Kidney epithelial cell (primary cell): ENCODE measurements at regions not wholly inside any gene's neighbourhood (a gene's known extent, or its start where the extent isn't known, plus 50 kb on each side); places are given as distances from the start of the nearest gene placed in this dataset.

Source experiments
- DNase-seq: peaks from one replicate; pipeline ENCODE4 v3.0.0-alpha.2; 2010; ENCODE audit warnings: low read depth
- H3K27me3 ChIP-seq: 2 replicates; pipeline ENCODE4 v1.6.0; 2011; ENCODE audit warnings: low read length; ENCODE audit not compliant: control insufficient read depth, insufficient read depth
- H3K36me3 ChIP-seq: 2 replicates; pipeline ENCODE4 v1.5.1; 2011; ENCODE audit warnings: low read length; ENCODE audit not compliant: control insufficient read depth, insufficient read depth
- H3K4me3 ChIP-seq: 2 replicates; pipeline ENCODE4 v1.5.1; 2011; ENCODE audit warnings: low read depth, mild to moderate bottlenecking, control low read depth, low read length
- CTCF ChIP-seq: IDR thresholded peaks from 2 replicates; pipeline ENCODE4 v1.5.1; 2011; ENCODE audit warnings: mild to moderate bottlenecking, moderate library complexity, low read length, control low read depth, inconsistent platforms; ENCODE audit not compliant: insufficient read depth, poor library complexity, severe bottlenecking

- no peak for DNase-seq
- TF ChIP-seq CTCF, result no peak
- Histone ChIP-seq H3K27me3 (no peaks in the 10 kb centered on the region), H3K36me3 (no peaks in the 10 kb centered on the region), H3K4me3 (no peak overlapping the region)
Observed at GRCh38 chr6:8361259-8361658, 74.1 kb downstream of the SLC35B3 start.

GRCh38 chr6:8352966-8353340 lies 82.4 kb downstream of the SLC35B3 start:
- TF ChIP-seq CTCF, result no peak
- DNase-seq, result no peak
- H3K36me3 ChIP-seq, result no peaks in the 10 kb centered on the region
- H3K27me3 ChIP-seq, result no peaks in the 10 kb centered on the region
- H3K4me3 ChIP-seq, result no peak overlapping the region

- no peak for DNase-seq
Observed at GRCh38 chr6:8352335-8352965, 82.9 kb downstream of the SLC35B3 start.

GRCh38 chr6:8343600-8343999 lies 91.7 kb downstream of the SLC35B3 start:
- Histone ChIP-seq H3K27me3 (no peaks in the 10 kb centered on the region), H3K4me3 (no peak overlapping the region), H3K36me3 (no peaks in the 10 kb centered on the region)
- TF ChIP-seq CTCF, result no peak
- DNase-seq, result no peak

More at GRCh38 chr6:8352335-8352965, 82.9 kb downstream of the SLC35B3 start:
- no peak overlapping the region for H3K4me3 ChIP-seq
- no peak for TF ChIP-seq CTCF
- no peaks in the 10 kb centered on the region for H3K36me3 ChIP-seq
- H3K27me3 ChIP-seq, result no peaks in the 10 kb centered on the region

GRCh38 chr6:8342241-8342819 lies 93.0 kb downstream of the SLC35B3 start:
- TF ChIP-seq CTCF, result no peak
- Histone ChIP-seq H3K27me3 (no peaks in the 10 kb centered on the region), H3K36me3 (no peaks in the 10 kb centered on the region), H3K4me3 (no peak overlapping the region)
- DNase-seq, result no peak

- no peaks in the 10 kb centered on the region for H3K36me3 ChIP-seq
- no peak for TF ChIP-seq CTCF
- no peaks in the 10 kb centered on the region for H3K27me3 ChIP-seq
- no peak for DNase-seq
- no peak overlapping the region for H3K4me3 ChIP-seq
Observed at GRCh38 chr6:8337147-8337546, 98.2 kb downstream of the SLC35B3 start.
